HFF-Myc (cell line): ENCODE measurements at regions not wholly inside any gene's neighbourhood (a gene's known extent, or its start where the extent isn't known, plus 50 kb on each side); places are given as distances from the start of the nearest gene placed in this dataset.

ENCODE experiments used
- DNase-seq: peaks from one replicate; pipeline ENCODE4 v3.0.0-alpha.2; 2011; ENCODE audit warnings: low read depth; ENCODE audit errors: extremely low read depth
- H3K4me3 ChIP-seq: replicated peaks from 2 replicates; pipeline ENCODE4 v1.5.1; 2011; ENCODE audit warnings: low read depth, mild to moderate bottlenecking, control low read depth, low read length
- TF ChIP-seq, protein P1 (sequence below): IDR thresholded peaks from 2 replicates; pipeline ENCODE4 v1.5.1; 2012; ENCODE audit warnings: mild to moderate bottlenecking, low read depth, low read length, control low read depth; ENCODE audit errors: missing control alignments

DNA sequence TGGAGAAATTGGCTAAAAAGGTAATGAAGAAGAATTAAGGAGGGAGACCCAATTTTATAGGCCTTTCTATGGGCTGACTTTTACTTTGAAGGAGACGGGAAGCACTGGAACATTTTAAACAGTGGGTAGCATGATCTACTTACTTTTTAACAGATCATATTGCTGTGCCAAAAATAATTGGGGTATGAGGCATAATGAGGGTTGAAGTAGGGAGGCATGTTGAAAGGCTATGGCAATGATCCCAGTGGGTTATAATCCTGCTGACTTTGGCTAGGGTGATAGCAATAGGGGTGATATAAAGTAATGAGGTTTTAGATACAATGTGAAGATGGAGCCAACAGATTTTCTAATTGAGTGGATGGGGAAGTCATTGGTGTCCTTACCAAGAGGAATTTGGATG lies 73.2 kb downstream of the GPR37 start:
- TF ChIP-seq, protein P1, sequence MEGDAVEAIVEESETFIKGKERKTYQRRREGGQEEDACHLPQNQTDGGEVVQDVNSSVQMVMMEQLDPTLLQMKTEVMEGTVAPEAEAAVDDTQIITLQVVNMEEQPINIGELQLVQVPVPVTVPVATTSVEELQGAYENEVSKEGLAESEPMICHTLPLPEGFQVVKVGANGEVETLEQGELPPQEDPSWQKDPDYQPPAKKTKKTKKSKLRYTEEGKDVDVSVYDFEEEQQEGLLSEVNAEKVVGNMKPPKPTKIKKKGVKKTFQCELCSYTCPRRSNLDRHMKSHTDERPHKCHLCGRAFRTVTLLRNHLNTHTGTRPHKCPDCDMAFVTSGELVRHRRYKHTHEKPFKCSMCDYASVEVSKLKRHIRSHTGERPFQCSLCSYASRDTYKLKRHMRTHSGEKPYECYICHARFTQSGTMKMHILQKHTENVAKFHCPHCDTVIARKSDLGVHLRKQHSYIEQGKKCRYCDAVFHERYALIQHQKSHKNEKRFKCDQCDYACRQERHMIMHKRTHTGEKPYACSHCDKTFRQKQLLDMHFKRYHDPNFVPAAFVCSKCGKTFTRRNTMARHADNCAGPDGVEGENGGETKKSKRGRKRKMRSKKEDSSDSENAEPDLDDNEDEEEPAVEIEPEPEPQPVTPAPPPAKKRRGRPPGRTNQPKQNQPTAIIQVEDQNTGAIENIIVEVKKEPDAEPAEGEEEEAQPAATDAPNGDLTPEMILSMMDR = no peak
- no peak for DNase-seq

DNA sequence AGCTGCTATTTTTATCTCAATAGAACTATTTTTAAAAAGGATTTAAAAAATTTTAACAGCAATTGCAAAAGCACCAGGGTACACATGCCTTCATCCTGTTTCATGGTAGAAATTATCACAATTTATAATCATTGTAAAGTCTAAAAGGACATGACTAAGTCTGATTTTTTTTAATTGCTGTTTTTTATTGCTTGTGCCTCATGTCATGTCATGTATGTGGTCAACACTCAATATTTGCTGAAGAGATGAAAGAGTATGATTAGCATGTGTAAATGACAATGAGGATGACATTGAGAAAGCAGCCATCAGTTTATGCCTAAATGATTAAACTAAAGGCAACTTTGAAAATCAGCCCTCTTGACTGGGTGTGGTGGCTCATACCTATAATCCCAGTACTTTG lies 74.8 kb downstream of the GPR37 start:
- TF ChIP-seq, protein P1 = no peak
- DNase-seq = no peak
- no peak overlapping the region for H3K4me3 ChIP-seq

More for the DNA sequence above, 73.2 kb downstream of the GPR37 start:
- H3K4me3 ChIP-seq = no peak overlapping the region

DNA sequence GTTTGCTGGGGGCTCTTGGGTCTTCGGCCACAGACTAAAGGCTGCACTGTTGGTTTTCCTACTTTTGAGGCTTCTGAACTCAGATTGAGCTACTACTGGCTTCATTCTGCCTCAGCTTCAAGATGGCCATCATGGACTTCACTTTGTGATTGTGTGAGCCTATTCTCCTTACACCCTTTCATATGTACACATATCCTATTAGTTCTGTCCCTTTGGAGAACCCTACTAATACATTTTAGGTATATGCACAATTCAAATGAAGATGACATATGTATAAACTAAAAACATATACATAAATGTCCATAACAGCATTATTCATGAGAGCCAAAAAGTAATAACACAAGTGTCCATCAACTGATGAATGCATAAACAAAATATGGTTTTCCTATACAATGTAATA lies 75.7 kb downstream of the GPR37 start:
- no peak for DNase-seq
- H3K4me3 ChIP-seq = no peak overlapping the region
- TF ChIP-seq, protein P1 = no peak

GRCh38 chr7:124689523-124689922 lies 76.1 kb downstream of the GPR37 start:
- DNase-seq = no peak
- no peak overlapping the region for H3K4me3 ChIP-seq
- TF ChIP-seq, protein P1 = no peak

DNA sequence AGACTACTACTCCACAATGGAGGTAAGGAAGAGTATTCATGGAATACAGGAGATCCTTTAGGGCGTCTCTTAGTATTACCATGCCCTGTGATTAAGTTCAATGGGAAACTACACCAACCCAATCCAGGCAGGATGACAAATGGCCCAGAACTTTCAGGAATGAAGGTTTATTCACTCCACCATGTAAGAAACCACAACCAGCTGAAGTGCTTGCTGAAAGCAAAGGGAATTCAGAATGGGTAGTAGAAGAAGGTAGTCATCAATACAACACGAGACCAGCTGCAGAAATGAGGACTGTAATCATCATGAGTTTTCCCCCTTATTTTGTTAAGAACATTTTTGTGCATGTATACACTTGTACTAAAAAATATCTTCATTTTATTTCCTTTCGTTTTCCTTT lies 76.6 kb downstream of the GPR37 start:
- no peak overlapping the region for H3K4me3 ChIP-seq
- TF ChIP-seq, protein P1 = no peak
- no peak for DNase-seq

GRCh38 chr7:124686543-124687171 lies 78.9 kb downstream of the GPR37 start:
- H3K4me3 ChIP-seq = no peak overlapping the region
- DNase-seq = no peak
- TF ChIP-seq, protein P1 = no peak

DNA sequence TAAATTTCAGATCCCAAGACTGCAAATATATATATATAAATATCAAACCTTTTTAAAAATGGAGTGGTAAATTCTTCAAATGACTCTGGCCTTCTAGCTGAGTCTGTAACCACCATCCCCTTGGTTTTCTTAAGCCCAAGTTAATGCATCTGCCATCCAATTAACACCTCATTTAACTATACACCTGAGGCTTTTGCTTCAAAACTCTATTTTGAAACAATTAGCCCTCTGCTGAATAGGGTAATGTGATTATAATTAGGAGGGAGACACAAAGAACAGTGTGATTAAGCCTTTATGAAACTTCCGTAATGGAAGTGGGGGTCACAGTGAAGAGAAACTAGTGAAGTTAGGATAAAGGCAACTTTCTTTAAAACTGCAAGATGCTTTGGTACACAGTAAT lies 83.6 kb downstream of the GPR37 start:
- no peak overlapping the region for H3K4me3 ChIP-seq
- no peak for DNase-seq
- TF ChIP-seq, protein P1 = no peak
